Spleen (tissue), 11 donors: ENCODE measurements at regions not wholly inside any gene's neighbourhood (a gene's known extent, or its start where the extent isn't known, plus 50 kb on each side); places are given as distances from the start of the nearest gene placed in this dataset.

Experiments used
- DNase-seq: peaks from one replicate; pipeline ENCODE4 v3.0.0-alpha.2; 2020
- H3K27ac ChIP-seq, 8 donors: fragments of 200-600 bp; sonication (generic) in 7 of 8; 1 replicate in 4 of 8; 2 replicates in 4 of 8; pipeline versions ENCODE4 v1.5.0 to v1.8.0; 2016 to 2021; ENCODE audit warnings: inconsistent platforms in 4 of 8, mild to moderate bottlenecking in 4 of 8, moderate library complexity in 1 of 8
- H3K27me3 ChIP-seq, 7 donors: fragments of 200-600 bp; sonication (generic) in 6 of 7; replicated peaks in 1 of 7; 1 replicate in 4 of 7; 2 replicates in 3 of 7; pipeline versions ENCODE4 v1.5.0 to v1.8.0; 2016 to 2021; ENCODE audit warnings: inconsistent platforms in 3 of 7, mild to moderate bottlenecking in 1 of 7
- H3K36me3 ChIP-seq, 6 donors: fragments of 200-600 bp; sonication (generic) in 5 of 6; 1 replicate in 4 of 6; 2 replicates in 2 of 6; pipeline versions ENCODE4 v1.5.0 to v1.8.0; 2016 to 2021; ENCODE audit warnings: inconsistent platforms in 2 of 6
- H3K4me1 ChIP-seq, 6 donors: fragments of 200-600 bp; sonication (generic) in 5 of 6; 1 replicate in 3 of 6; 2 replicates in 3 of 6; pipeline versions ENCODE4 v1.5.0 to v1.8.0; 2016 to 2021; ENCODE audit warnings: inconsistent platforms in 3 of 6
- H3K4me3 ChIP-seq, 8 donors: fragments of 200-600 bp; sonication (generic) in 7 of 8; 1 replicate in 4 of 8; 2 replicates in 4 of 8; pipeline versions ENCODE4 v1.5.0 to v1.8.0; 2016 to 2021; ENCODE audit warnings: inconsistent platforms in 4 of 8, mild to moderate bottlenecking in 4 of 8, moderate library complexity in 2 of 8
- H3K9me3 ChIP-seq, 8 donors: fragments of 200-600 bp; sonication (generic) in 7 of 8; 1 replicate in 4 of 8; 2 replicates in 4 of 8; pipeline versions ENCODE4 v1.5.0 to v1.8.0; 2016 to 2021; ENCODE audit warnings: inconsistent platforms in 4 of 8
- CTCF ChIP-seq, 11 experiments: fragments of 200-600 bp in 7 of 11; fragments of 450-650 bp in 4 of 11; sonication (generic) in 4 of 11; IDR thresholded peaks in 8 of 11; conservative IDR thresholded peaks in 3 of 11; 1 replicate in 7 of 11; 2 replicates in 4 of 11; pipeline versions ENCODE4 v1.4.0 to v1.8.0; 2016 to 2021; ENCODE audit warnings: antibody characterized with exemption in 11 of 11, inconsistent platforms in 4 of 11, mild to moderate bottlenecking in 1 of 11
- POLR2A ChIP-seq, 3 donors: fragments of 450-650 bp; IDR thresholded peaks; one replicate each; pipeline ENCODE4 v1.5.1; 2017; ENCODE audit warnings: antibody characterized with exemption in 3 of 3, mild to moderate bottlenecking in 1 of 3
- POLR2AphosphoS5 ChIP-seq, 3 donors: sonication (generic); formaldehyde crosslinking; IDR thresholded peaks; one replicate each; pipeline ENCODE4 v1.5.1; 2017; ENCODE audit warnings: antibody characterized with exemption in 3 of 3
- WGBS, 5 donors: extraction: QIAGEN DNeasy Blood & Tissue Kit in 3 of 5; methylation state at CpG; one replicate each; pipeline versions ENCODE4 v1.1.5 to v1.1.7; 2013 to 2018; 5-methylcytosine and 5-hydroxymethylcytosine counted together
- intact Hi-C: fragments of 100-400 bp; cut with DNase I; formaldehyde crosslinking; loops from one replicate; pipeline ENCODE4 v1.15.0; 2023; ENCODE audit warnings: low total_unique reads
- donor health status: healthy with polysubstance abuse.
- donor health status: DM: no; HTN: no; CAD: no; lungs with moderate emphysema.
- donor health status: DM: no; HTN: no; CAD: no.
- donor health status: Bipolar disorder and iron deficiency.
- donor health status: healthy.
- donor health status: DM: no; HTN: no; CAD: no.
- donor health status: DM: yes; HTN: yes; CAD: no.

- H3K4me3 ChIP-seq, result no peak overlapping the region
- peaks cover 0 to 53% (median 0%) of the 10 kb centered on the region in 7 donors for H3K27me3 ChIP-seq
- H3K36me3 ChIP-seq, result no peaks in the 10 kb centered on the region
- intact Hi-C loops, result no loop called here
- H3K4me1 ChIP-seq, result no peaks in the 10 kb centered on the region
- H3K9me3 ChIP-seq, result no peaks in the 10 kb centered on the region
- TF ChIP-seq POLR2AphosphoS5 (IDR thresholded peaks at IDR 0.05), result no peak
- no peak for TF ChIP-seq POLR2A (IDR thresholded peaks at IDR 0.05)
- no peak for TF ChIP-seq CTCF (IDR thresholded peaks at IDR 0.05 in 8 of 11, conservative IDR thresholded peaks at IDR 0.05 in 3 of 11)
- 92 to 96% (median 93%) methylated on average over 38 to 56 of the region's 56 CpGs for WGBS, 5 donors
- DNase-seq, result no peak
- no peak overlapping the region for H3K27ac ChIP-seq
Observed at GRCh38 chr11:120025606-120026335, 112.1 kb downstream of the TRIM29 start.

GRCh38 chr11:120024586-120024985 lies 113.3 kb downstream of the TRIM29 start:
- DNase-seq, result no peak
- intact Hi-C loops, result no loop called here

GRCh38 chr11:120024046-120024445 lies 113.9 kb downstream of the TRIM29 start:
- Histone ChIP-seq H3K27ac (no peak overlapping the region), H3K4me1 (no peaks in the 10 kb centered on the region), H3K36me3 (no peaks in the 10 kb centered on the region), H3K27me3 (peaks cover 0 to 60% (median 0%) of the 10 kb centered on the region in 7 donors), H3K4me3 (no peak overlapping the region), H3K9me3 (no peaks in the 10 kb centered on the region)
- no peak for DNase-seq
- no peak for TF ChIP-seq POLR2AphosphoS5 (IDR thresholded peaks at IDR 0.05)
- no peak for TF ChIP-seq POLR2A (IDR thresholded peaks at IDR 0.05)
- TF ChIP-seq CTCF (IDR thresholded peaks at IDR 0.05 in 8 of 11, conservative IDR thresholded peaks at IDR 0.05 in 3 of 11), result no peak
- intact Hi-C loops, result no loop called here
- 79 to 88% (median 85%) methylated on average over 4 of the region's 4 CpGs for WGBS, 5 donors

More at GRCh38 chr11:120024586-120024985, 113.3 kb downstream of the TRIM29 start:
- H3K27me3 ChIP-seq, result peaks cover 0 to 59% (median 0%) of the 10 kb centered on the region in 7 donors
- no peak overlapping the region for H3K4me3 ChIP-seq
- 59 to 72% (median 66%) methylated on average over 5 of the region's 5 CpGs for WGBS, 5 donors
- H3K27ac ChIP-seq, result no peak overlapping the region
- H3K36me3 ChIP-seq, result no peaks in the 10 kb centered on the region
- TF ChIP-seq POLR2A (IDR thresholded peaks at IDR 0.05), result no peak
- TF ChIP-seq CTCF (IDR thresholded peaks at IDR 0.05 in 8 of 11, conservative IDR thresholded peaks at IDR 0.05 in 3 of 11), result no peak
- no peak for TF ChIP-seq POLR2AphosphoS5 (IDR thresholded peaks at IDR 0.05)
- H3K4me1 ChIP-seq, result no peaks in the 10 kb centered on the region
- H3K9me3 ChIP-seq, result no peaks in the 10 kb centered on the region

- TF ChIP-seq POLR2A (IDR thresholded peaks at IDR 0.05) (no peak), CTCF (IDR thresholded peaks at IDR 0.05 in 8 of 11, conservative IDR thresholded peaks at IDR 0.05 in 3 of 11) (no peak), POLR2AphosphoS5 (IDR thresholded peaks at IDR 0.05) (no peak)
- intact Hi-C loops, result no loop called here
- Histone ChIP-seq H3K36me3 (no peaks in the 10 kb centered on the region), H3K4me1 (no peaks in the 10 kb centered on the region), H3K4me3 (no peak overlapping the region), H3K9me3 (no peaks in the 10 kb centered on the region), H3K27me3 (peaks cover 0 to 58% (median 0%) of the 10 kb centered on the region in 7 donors), H3K27ac (no peak overlapping the region)
- no peak for DNase-seq
- 75 to 87% (median 81%) methylated on average over 5 of the region's 5 CpGs for WGBS, 5 donors
Observed at GRCh38 chr11:120023551-120023950, 114.4 kb downstream of the TRIM29 start.
